B cell (primary cell): ENCODE measurements at regions not wholly inside any gene's neighbourhood (a gene's known extent, or its start where the extent isn't known, plus 50 kb on each side); places are given as distances from the start of the nearest gene placed in this dataset.

ENCODE experiments used
- ATAC-seq: fragments of 200-7000 bp; cut with Tn5 transposase; one replicate; pipeline ENCODE4 v1.10.0; 2021; ENCODE audit warnings: low read depth, mild to moderate bottlenecking, moderate number of reproducible peaks, moderate library complexity
- CTCF ChIA-PET: fragments of 350-600 bp; sonication (Branson Sonifier 250); formaldehyde crosslinking; loops from one replicate; lab custom pipeline; 2021; ENCODE audit warnings: antibody characterized with exemption, inconsistent platforms; lab: Charles Lee
- POLR2A ChIA-PET: fragments of 350-600 bp; sonication (Branson Sonifier 250); formaldehyde crosslinking; loops from one replicate; lab custom pipeline; 2021; ENCODE audit warnings: antibody characterized with exemption; lab: Charles Lee
- DNase-seq: peaks from one replicate; pipeline ENCODE4 v3.0.0; 2013
- H2AFZ ChIP-seq: 2 replicates; pipeline ENCODE4 v1.6.1; 2012; ENCODE audit warnings: mild to moderate bottlenecking, low read depth, low read length; ENCODE audit not compliant: insufficient read depth, poor library complexity, severe bottlenecking
- H3K27ac ChIP-seq, 2 donors: 1 replicate in 1 of 2; 2 replicates in 1 of 2; pipeline ENCODE4 v1.5.1; 2012 to 2013; ENCODE audit warnings: low read length in 2 of 2, mild to moderate bottlenecking in 2 of 2, moderate library complexity in 1 of 2
- H3K27me3 ChIP-seq, 4 experiments: fragments of 200-600 bp in 1 of 4; sonication (generic) in 1 of 4; replicated peaks in 1 of 4; 1 replicate in 2 of 4; 2 replicates in 2 of 4; pipeline versions ENCODE4 v1.6.1 to v1.7.0; 2013 to 2016; ENCODE audit warnings: low read length in 3 of 4, mild to moderate bottlenecking in 2 of 4, mixed read lengths in 1 of 4, moderate library complexity in 1 of 4; ENCODE audit not compliant: insufficient read depth in 4 of 4, control insufficient read depth in 3 of 4; ENCODE audit errors: control extremely low read depth in 1 of 4
- H3K36me3 ChIP-seq, 2 experiments: replicated peaks in 1 of 2; 1 replicate in 1 of 2; 2 replicates in 1 of 2; pipeline versions ENCODE4 v1.6.1 to v1.7.1; 2013; ENCODE audit warnings: low read length in 1 of 2; ENCODE audit not compliant: insufficient read depth in 2 of 2, control insufficient read depth in 1 of 2; ENCODE audit errors: control extremely low read depth in 1 of 2, extremely low read depth in 1 of 2
- H3K4me1 ChIP-seq, 2 donors: fragments of 200-600 bp in 1 of 2; sonication (generic) in 1 of 2; 1 replicate in 1 of 2; 2 replicates in 1 of 2; pipeline versions ENCODE4 v1.5.1 to v1.6.1; 2013 to 2017; ENCODE audit warnings: low read length in 2 of 2; ENCODE audit not compliant: control insufficient read depth in 2 of 2, insufficient read depth in 2 of 2
- H3K4me2 ChIP-seq: replicated peaks from 2 replicates; pipeline ENCODE3; 2012; ENCODE audit warnings: mild to moderate bottlenecking, low read depth, low read length; ENCODE audit not compliant: poor library complexity, severe bottlenecking
- H3K4me3 ChIP-seq, 5 experiments: fragments of 200-600 bp in 1 of 5; sonication (generic) in 1 of 5; 1 replicate in 3 of 5; 2 replicates in 2 of 5; pipeline versions ENCODE4 v1.5.1 to v1.7.0; 2011 to 2016; ENCODE audit warnings: low read length in 4 of 5, mild to moderate bottlenecking in 4 of 5, low read depth in 2 of 5, control low read depth in 1 of 5, moderate library complexity in 1 of 5; ENCODE audit not compliant: insufficient read depth in 1 of 5; ENCODE audit errors: control extremely low read depth in 1 of 5, extremely low read depth in 1 of 5
- H3K79me2 ChIP-seq: fragments of 200-600 bp; sonication (generic); one replicate; pipeline ENCODE4 v1.6.0; 2016; ENCODE audit warnings: low read length; ENCODE audit not compliant: control insufficient read depth, insufficient read depth
- H3K9ac ChIP-seq: fragments of 200-600 bp; sonication (generic); 2 replicates; pipeline ENCODE4 v1.6.1; 2017; ENCODE audit warnings: mild to moderate bottlenecking, low read length, moderate library complexity
- H3K9me3 ChIP-seq, 3 donors: one replicate each; pipeline versions ENCODE4 v1.6.1 to v1.7.1; 2013; ENCODE audit warnings: low read length in 2 of 3; ENCODE audit not compliant: control insufficient read depth in 2 of 3, insufficient read depth in 1 of 3; ENCODE audit errors: control extremely low read depth in 1 of 3
- H4K20me1 ChIP-seq: 2 replicates; pipeline ENCODE4 v1.6.0; 2012; ENCODE audit warnings: mild to moderate bottlenecking, low read length; ENCODE audit not compliant: insufficient read depth, control insufficient read depth, poor library complexity, severe bottlenecking
- H3K27ac Mint-ChIP-seq: one replicate; pipeline ENCODE4 v1.8.0; 2021; ENCODE audit warnings: mixed read lengths
- H3K27me3 Mint-ChIP-seq: one replicate; pipeline ENCODE4 v1.8.0; 2021; ENCODE audit warnings: mixed read lengths
- H3K4me1 Mint-ChIP-seq: one replicate; pipeline ENCODE4 v1.8.0; 2021; ENCODE audit warnings: mixed read lengths
- H3K4me3 Mint-ChIP-seq: one replicate; pipeline ENCODE4 v1.8.0; 2021; ENCODE audit warnings: mixed read lengths
- H3K9me3 Mint-ChIP-seq: one replicate; pipeline ENCODE4 v1.8.0; 2022; ENCODE audit warnings: mixed read lengths; ENCODE audit not compliant: insufficient read depth
- EZH2 ChIP-seq: IDR thresholded peaks from 2 replicates; pipeline ENCODE4 v1.6.1; 2012; ENCODE audit warnings: borderline replicate concordance, low read depth, mild to moderate bottlenecking, moderate library complexity, low read length; ENCODE audit not compliant: insufficient read depth, poor library complexity, severe bottlenecking
- WGBS: methylation state at CpG from one replicate; pipeline ENCODE4 v1.1.5; 2013; ENCODE audit warnings: missing lambda C conversion rate; ENCODE audit not compliant: insufficient coverage; 5-methylcytosine and 5-hydroxymethylcytosine counted together
- intact Hi-C: fragments of 100-400 bp; cut with micrococcal nuclease; formaldehyde crosslinking; loops from one replicate; pipeline ENCODE4 v1.10.0; 2022
- TF ChIP-seq, protein P1 (sequence below): fragments of 200-600 bp; IDR thresholded peaks from one replicate; pipeline ENCODE4 v1.8.0; 2022; ENCODE audit warnings: antibody characterized with exemption, mild to moderate bottlenecking

DNA sequence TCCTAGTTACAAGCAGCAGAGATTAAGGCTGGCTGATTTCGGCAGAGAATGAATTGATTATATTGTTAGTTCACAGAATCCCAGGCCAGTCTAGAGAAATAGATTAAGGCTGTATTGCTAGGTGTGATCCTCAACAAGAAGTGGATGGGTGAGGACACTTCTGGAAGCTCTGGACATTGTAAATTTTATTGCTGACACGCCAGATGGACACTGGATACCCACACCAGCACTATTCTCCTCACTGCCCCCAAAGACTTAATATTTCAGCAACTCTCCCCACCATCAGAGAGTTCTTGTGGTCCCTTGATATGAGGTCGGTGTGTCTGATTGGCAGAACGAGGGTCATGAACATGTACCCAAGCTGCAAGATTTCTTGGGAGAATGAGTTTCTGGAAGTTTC lies 171.6 kb upstream of the EGFLAM start:
- Histone ChIP-seq H4K20me1 (no peaks in the 10 kb centered on the region), H3K4me1 (no peaks in the 10 kb centered on the region), H3K27me3 (no peaks in the 10 kb centered on the region), H3K4me2 (no peak overlapping the region), H2AFZ (no peak overlapping the region), H3K36me3 (no peaks in the 10 kb centered on the region), H3K9ac (no peak overlapping the region), H3K79me2 (no peaks in the 10 kb centered on the region), H3K4me3 (no peak overlapping the region), H3K9me3 (no peaks in the 10 kb centered on the region), H3K27ac (no peak overlapping the region)
- POLR2A ChIA-PET = no interaction called here
- CTCF ChIA-PET = no interaction called here
- no peak overlapping the region for H3K27ac Mint-ChIP-seq
- DNase-seq (no peak), ATAC-seq (no peak)
- no peaks in the 10 kb centered on the region for H3K4me1 Mint-ChIP-seq
- peaks cover 2% of the 10 kb centered on the region for H3K9me3 Mint-ChIP-seq
- no peak for TF ChIP-seq EZH2
- TF ChIP-seq, protein P1, sequence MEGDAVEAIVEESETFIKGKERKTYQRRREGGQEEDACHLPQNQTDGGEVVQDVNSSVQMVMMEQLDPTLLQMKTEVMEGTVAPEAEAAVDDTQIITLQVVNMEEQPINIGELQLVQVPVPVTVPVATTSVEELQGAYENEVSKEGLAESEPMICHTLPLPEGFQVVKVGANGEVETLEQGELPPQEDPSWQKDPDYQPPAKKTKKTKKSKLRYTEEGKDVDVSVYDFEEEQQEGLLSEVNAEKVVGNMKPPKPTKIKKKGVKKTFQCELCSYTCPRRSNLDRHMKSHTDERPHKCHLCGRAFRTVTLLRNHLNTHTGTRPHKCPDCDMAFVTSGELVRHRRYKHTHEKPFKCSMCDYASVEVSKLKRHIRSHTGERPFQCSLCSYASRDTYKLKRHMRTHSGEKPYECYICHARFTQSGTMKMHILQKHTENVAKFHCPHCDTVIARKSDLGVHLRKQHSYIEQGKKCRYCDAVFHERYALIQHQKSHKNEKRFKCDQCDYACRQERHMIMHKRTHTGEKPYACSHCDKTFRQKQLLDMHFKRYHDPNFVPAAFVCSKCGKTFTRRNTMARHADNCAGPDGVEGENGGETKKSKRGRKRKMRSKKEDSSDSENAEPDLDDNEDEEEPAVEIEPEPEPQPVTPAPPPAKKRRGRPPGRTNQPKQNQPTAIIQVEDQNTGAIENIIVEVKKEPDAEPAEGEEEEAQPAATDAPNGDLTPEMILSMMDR = no peak
- peaks cover 8% of the 10 kb centered on the region for H3K27me3 Mint-ChIP-seq
- H3K4me3 Mint-ChIP-seq = no peak overlapping the region
- WGBS = 87% methylated on average over 4 of the region's 4 CpGs
- intact Hi-C loops = no loop called here

DNA sequence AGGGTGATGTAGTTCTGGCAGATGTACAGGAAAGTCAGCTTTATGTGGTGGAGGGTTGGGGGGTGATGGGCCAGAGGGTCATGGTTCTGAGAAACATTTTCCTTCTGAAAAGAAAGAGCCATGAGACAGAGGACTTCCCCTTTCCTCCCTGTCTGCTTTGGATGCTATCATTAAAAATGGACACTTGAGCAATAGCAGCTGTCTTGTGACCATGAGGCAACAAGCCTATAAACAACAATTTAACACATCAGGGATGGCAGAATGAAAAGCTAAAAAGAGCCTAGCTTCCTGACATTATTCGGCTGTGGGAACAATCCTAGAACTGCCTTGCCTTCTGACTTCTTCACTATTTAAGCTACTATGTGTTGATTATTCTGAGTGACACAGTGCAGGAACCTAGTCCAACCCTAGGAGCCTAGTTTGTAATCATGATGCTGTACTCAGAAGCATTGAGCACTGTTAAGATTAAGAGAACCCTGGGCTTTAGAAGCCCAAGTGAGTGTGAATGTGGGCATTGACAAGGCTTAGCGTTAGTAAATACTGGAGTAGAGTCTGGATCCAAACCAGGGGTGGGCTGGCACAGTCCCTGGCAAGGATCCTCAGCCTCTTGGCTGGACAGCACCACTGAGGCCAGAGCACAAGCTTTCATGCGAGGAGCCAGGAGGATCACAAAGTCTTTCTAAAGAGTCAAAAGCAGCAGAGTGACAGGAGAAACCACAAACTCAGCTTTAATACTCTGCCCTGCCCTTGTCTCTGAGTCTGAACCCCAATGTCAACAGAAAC lies 178.5 kb upstream of the EGFLAM start:
- H3K27ac Mint-ChIP-seq = no peak overlapping the region
- no peaks in the 10 kb centered on the region for H3K79me2 ChIP-seq
- peaks cover 4% of the 10 kb centered on the region for H3K9me3 Mint-ChIP-seq
- no peak overlapping the region for H3K27ac ChIP-seq
- ChIA-PET CTCF (no interaction called here), POLR2A (no interaction called here)
- H3K4me3 Mint-ChIP-seq = no peak overlapping the region
- no peak overlapping the region for H3K4me2 ChIP-seq
- H3K9me3 ChIP-seq = no peaks in the 10 kb centered on the region
- no peak for TF ChIP-seq EZH2
- TF ChIP-seq, protein P1 = no peak
- H3K9ac ChIP-seq = no peak overlapping the region
- no peaks in the 10 kb centered on the region for H3K27me3 ChIP-seq
- no peaks in the 10 kb centered on the region for H3K4me1 ChIP-seq
- H4K20me1 ChIP-seq = no peaks in the 10 kb centered on the region
- intact Hi-C loops = no loop called here
- no peaks in the 10 kb centered on the region for H3K27me3 Mint-ChIP-seq
- no peak overlapping the region for H2AFZ ChIP-seq
- DNase-seq = no peak
- H3K4me3 ChIP-seq = no peak overlapping the region
- no peak for ATAC-seq
- H3K4me1 Mint-ChIP-seq = no peaks in the 10 kb centered on the region
- 97% methylated on average over 2 of the region's 3 CpGs for WGBS
- no peaks in the 10 kb centered on the region for H3K36me3 ChIP-seq
